HCT116 (cell line): ENCODE measurements at regions not wholly inside any gene's neighbourhood (a gene's known extent, or its start where the extent isn't known, plus 50 kb on each side); places are given as distances from the start of the nearest gene placed in this dataset.
A peak's percentile ranks its signal among the peaks of the same experiment; 100 is the strongest.

Source experiments
- ATAC-seq: fragments of 200-7000 bp; cut with Tn5 transposase; 2 replicates; pipeline ENCODE4 v1.9.1; 2020; ENCODE audit warnings: mild to moderate bottlenecking, moderate library complexity
- BruUV-seq: library from RNA; stranded (reverse); fragments of 400-500 nt; replicated peaks from 2 replicates; lab custom pipeline; 2021; lab: Mats Ljungman, UMichigan
- CTCF ChIA-PET: fragments of 300-600 bp; sonication (Branson Sonifier 250); formaldehyde crosslinking; loops from one replicate; lab custom pipeline; 2021; ENCODE audit warnings: antibody characterized with exemption; lab: Charles Lee
- POLR2A ChIA-PET: fragments of 300-600, 350-600 bp; sonication (Branson Sonifier 250); formaldehyde crosslinking; loops from one replicate; lab custom pipeline; 2021; ENCODE audit warnings: antibody characterized with exemption; lab: Charles Lee
- RAD21 ChIA-PET, 2 experiments: fragments of 300-600 bp; sonication (Branson Sonifier 250); formaldehyde crosslinking; loops; one replicate each; lab custom pipeline; 2023; ENCODE audit warnings: low total read pairs in 2 of 2; ENCODE audit not compliant: uncharacterized antibody in 2 of 2, unreplicated experiment in 2 of 2, low non-redundant PET in 1 of 2; lab: Charles Lee
- DNase-seq: peaks from one replicate; pipeline ENCODE4 v3.0.0-alpha.2; 2010; ENCODE audit warnings: low read depth, low spot score
- H2AFZ ChIP-seq: fragments of 200-600 bp; shearing (Covaris generic), sonication (generic); 2 replicates; pipeline ENCODE4 v1.6.1; 2017; ENCODE audit warnings: low read depth, mixed run types, mixed read lengths, antibody characterized with exemption, low read length; ENCODE audit not compliant: poor library complexity, severe bottlenecking
- H3K27ac ChIP-seq: 2 replicates; pipeline ENCODE4 v1.5.1; 2012; ENCODE audit warnings: low read depth, low read length
- H3K27me3 ChIP-seq: fragments of 200-600 bp; sonication (generic); 2 replicates; pipeline ENCODE4 v1.6.1; 2016; ENCODE audit warnings: mixed run types, low read length, mixed read lengths; ENCODE audit not compliant: insufficient read depth
- H3K36me3 ChIP-seq, 2 experiments: fragments of 200-500 bp in 1 of 2; fragments of 200-600 bp in 1 of 2; sonication (Bioruptor generic) in 1 of 2; sonication (generic) in 1 of 2; 2 replicates each; pipeline versions ENCODE4 v1.5.1 to v1.6.1; 2014 to 2016; ENCODE audit warnings: low read length in 2 of 2, inconsistent platforms in 1 of 2, mixed read lengths in 1 of 2, mixed run types in 1 of 2; ENCODE audit not compliant: insufficient read depth in 2 of 2, control insufficient read depth in 1 of 2
- H3K4me1 ChIP-seq, 2 experiments: fragments of 200-600 bp in 1 of 2; sonication (generic) in 1 of 2; 2 replicates each; pipeline versions ENCODE4 v1.5.1 to v1.6.1; 2012 to 2017; ENCODE audit warnings: low read length in 2 of 2, inconsistent platforms in 1 of 2, mild to moderate bottlenecking in 1 of 2, mixed read lengths in 1 of 2, mixed run types in 1 of 2, moderate library complexity in 1 of 2; ENCODE audit not compliant: insufficient read depth in 2 of 2, control insufficient read depth in 1 of 2
- H3K4me2 ChIP-seq: fragments of 200-600 bp; sonication (generic); 2 replicates; pipeline ENCODE4 v1.6.1; 2017; ENCODE audit warnings: mixed run types, low read length, mixed read lengths
- H3K4me3 ChIP-seq, 2 experiments: fragments of 200-600 bp in 1 of 2; sonication (generic) in 1 of 2; replicated peaks in 1 of 2; 2 replicates each; pipeline ENCODE4 v1.5.1; 2011 to 2016; ENCODE audit warnings: low read length in 2 of 2, control low read depth in 1 of 2, low read depth in 1 of 2, mild to moderate bottlenecking in 1 of 2, mixed read lengths in 1 of 2, mixed run types in 1 of 2
- H3K79me2 ChIP-seq: fragments of 200-600 bp; sonication (generic); 2 replicates; pipeline ENCODE4 v1.6.1; 2017; ENCODE audit warnings: mild to moderate bottlenecking, mixed run types, low read length, moderate library complexity, mixed read lengths; ENCODE audit not compliant: insufficient read depth
- H3K9ac ChIP-seq: fragments of 200-600 bp; sonication (generic); 2 replicates; pipeline ENCODE4 v1.6.1; 2016; ENCODE audit warnings: low read length, mixed read lengths
- H3K9me2 ChIP-seq: fragments of 200-600 bp; sonication (generic), shearing (Covaris generic); 2 replicates; pipeline ENCODE4 v1.6.1; 2017; ENCODE audit warnings: mixed run types, mild to moderate bottlenecking, moderate library complexity; ENCODE audit not compliant: insufficient read depth
- H3K9me3 ChIP-seq, 2 experiments: fragments of 200-500 bp in 1 of 2; fragments of 200-600 bp in 1 of 2; sonication (Bioruptor generic) in 1 of 2; sonication (generic) in 1 of 2; 2 replicates each; pipeline ENCODE4 v1.6.1; 2014 to 2017; ENCODE audit warnings: low read length in 2 of 2, mixed read lengths in 2 of 2, inconsistent platforms in 1 of 2, low read depth in 1 of 2, mild to moderate bottlenecking in 1 of 2, mixed run types in 1 of 2, moderate library complexity in 1 of 2; ENCODE audit not compliant: control insufficient read depth in 1 of 2, insufficient read depth in 1 of 2
- H4K20me1 ChIP-seq: fragments of 200-600 bp; sonication (generic), shearing (Covaris generic); 2 replicates; pipeline ENCODE4 v1.6.1; 2017; ENCODE audit warnings: mixed run types, mild to moderate bottlenecking, moderate library complexity; ENCODE audit not compliant: insufficient read depth
- CTCF ChIP-seq, 3 experiments: fragments of 200-600 bp in 1 of 3; sonication (generic) in 1 of 3; IDR thresholded peaks in 2 of 3; conservative IDR thresholded peaks in 1 of 3; 2 replicates each; pipeline ENCODE4 v1.5.1; 2012 to 2017; ENCODE audit warnings: low read depth in 2 of 3, low read length in 2 of 3, antibody characterized with exemption in 1 of 3, borderline replicate concordance in 1 of 3, control low read depth in 1 of 3, mild to moderate bottlenecking in 1 of 3, mixed read lengths in 1 of 3, mixed run types in 1 of 3, moderate library complexity in 1 of 3; ENCODE audit not compliant: insufficient read depth in 1 of 3
- ELF1 ChIP-seq: IDR thresholded peaks from 2 replicates; pipeline ENCODE4 v1.6.1; 2012; ENCODE audit warnings: low read depth, borderline replicate concordance
- EZH2phosphoT487 ChIP-seq: fragments of 200-600 bp; IDR thresholded peaks from 2 replicates; pipeline ENCODE4 v1.6.1; 2018; ENCODE audit warnings: antibody characterized with exemption, borderline replicate concordance
- FOSL1 ChIP-seq: IDR thresholded peaks from 2 replicates; pipeline ENCODE4 v1.6.1; 2012; ENCODE audit warnings: low read depth
- JUND ChIP-seq: IDR thresholded peaks from 2 replicates; pipeline ENCODE4 v1.6.1; 2012
- POLR2A ChIP-seq: IDR thresholded peaks from 2 replicates; pipeline ENCODE4 v1.7.0; 2011; ENCODE audit warnings: borderline replicate concordance; ENCODE audit not compliant: insufficient read depth, insufficient read length; ENCODE audit errors: extremely low read depth
- SP1 ChIP-seq: IDR thresholded peaks from 2 replicates; pipeline ENCODE4 v1.6.1; 2012; ENCODE audit warnings: low read depth
- TCF7L2 ChIP-seq: IDR thresholded peaks from 2 replicates; pipeline ENCODE4 v1.7.0; 2011; ENCODE audit warnings: borderline replicate concordance, inconsistent platforms; ENCODE audit not compliant: insufficient read depth, insufficient read length; ENCODE audit errors: extremely low read depth
- YY1 ChIP-seq: IDR thresholded peaks from 2 replicates; pipeline ENCODE4 v1.6.1; 2011; ENCODE audit warnings: low read length, low read depth, moderate library complexity, mild to moderate bottlenecking; ENCODE audit not compliant: insufficient replicate concordance; ENCODE audit errors: extremely low read depth
- ZBTB33 ChIP-seq: IDR thresholded peaks from 2 replicates; pipeline ENCODE4 v1.6.1; 2011; ENCODE audit warnings: mild to moderate bottlenecking, low read length, moderate library complexity; ENCODE audit not compliant: insufficient replicate concordance; ENCODE audit errors: extremely low read depth
- ZNF274 ChIP-seq: fragments of 200-500 bp; sonication (Bioruptor generic); IDR thresholded peaks from 2 replicates; pipeline ENCODE4 v1.6.1; 2014; ENCODE audit warnings: mild to moderate bottlenecking, low read depth, low read length, inconsistent platforms
- intact Hi-C: fragments of 100-400 bp; cut with micrococcal nuclease; formaldehyde crosslinking; loops from 2 replicates; pipeline ENCODE4 v1.10.0; 2022
- TF ChIP-seq, protein P1 (sequence below): IDR thresholded peaks from 2 replicates; pipeline ENCODE4 v1.6.1; 2012
- TF ChIP-seq, protein P2 (sequence below): IDR thresholded peaks from 2 replicates; pipeline ENCODE4 v1.6.1; 2012; ENCODE audit warnings: low read depth

- H3K27ac ChIP-seq: no peak overlapping the region
- RAD21 ChIA-PET: no interaction called here
- no peaks in the 10 kb centered on the region for H4K20me1 ChIP-seq
- peaks cover 0 to 4% of the 10 kb centered on the region in 2 experiments; a peak in 2 of 4 replicates for H3K4me1 ChIP-seq
- H2AFZ ChIP-seq: no peak overlapping the region
- DNase-seq (no peak), ATAC-seq (peak; percentile 79)
- intact Hi-C loops: loop anchor here (10.0 kb wide), 2 partner anchors 459 to 689 kb away; no protein-coding TSS in a partner anchor
- no peak overlapping the region for H3K4me3 ChIP-seq
- CTCF ChIA-PET: interaction anchor here (0.6 to 1.9 kb wide), 5 partner anchors 489 to 1016 kb away, joined by 3 to 9 read pairs (median 4); no protein-coding TSS in a partner anchor
- no peak overlapping the region for H3K9ac ChIP-seq
- H3K4me2 ChIP-seq: no peak overlapping the region
- no peaks in the 10 kb centered on the region for H3K79me2 ChIP-seq
- no peaks in the 10 kb centered on the region for H3K9me2 ChIP-seq
- POLR2A ChIA-PET: no interaction called here
- H3K36me3 ChIP-seq: no peaks in the 10 kb centered on the region
- TF ChIP-seq TCF7L2 (no peak), ZNF274 (no peak), JUND (no peak), ZBTB33 (no peak), SP1 (no peak), YY1 (no peak), CTCF (IDR thresholded peaks at IDR 0.05 in 2 of 3, conservative IDR thresholded peaks at IDR 0.05 in 1 of 3; ENCODE audit: borderline replicate concordance in 1 of 3, insufficient read depth in 1 of 3, low read depth in 2 of 3, low read length in 2 of 3) (no peak), ELF1 (no peak), EZH2phosphoT487 (no peak), FOSL1 (no peak), POLR2A (no peak)
- TF ChIP-seq, protein P1, sequence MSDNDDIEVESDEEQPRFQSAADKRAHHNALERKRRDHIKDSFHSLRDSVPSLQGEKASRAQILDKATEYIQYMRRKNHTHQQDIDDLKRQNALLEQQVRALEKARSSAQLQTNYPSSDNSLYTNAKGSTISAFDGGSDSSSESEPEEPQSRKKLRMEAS: no peak
- TF ChIP-seq, protein P2, sequence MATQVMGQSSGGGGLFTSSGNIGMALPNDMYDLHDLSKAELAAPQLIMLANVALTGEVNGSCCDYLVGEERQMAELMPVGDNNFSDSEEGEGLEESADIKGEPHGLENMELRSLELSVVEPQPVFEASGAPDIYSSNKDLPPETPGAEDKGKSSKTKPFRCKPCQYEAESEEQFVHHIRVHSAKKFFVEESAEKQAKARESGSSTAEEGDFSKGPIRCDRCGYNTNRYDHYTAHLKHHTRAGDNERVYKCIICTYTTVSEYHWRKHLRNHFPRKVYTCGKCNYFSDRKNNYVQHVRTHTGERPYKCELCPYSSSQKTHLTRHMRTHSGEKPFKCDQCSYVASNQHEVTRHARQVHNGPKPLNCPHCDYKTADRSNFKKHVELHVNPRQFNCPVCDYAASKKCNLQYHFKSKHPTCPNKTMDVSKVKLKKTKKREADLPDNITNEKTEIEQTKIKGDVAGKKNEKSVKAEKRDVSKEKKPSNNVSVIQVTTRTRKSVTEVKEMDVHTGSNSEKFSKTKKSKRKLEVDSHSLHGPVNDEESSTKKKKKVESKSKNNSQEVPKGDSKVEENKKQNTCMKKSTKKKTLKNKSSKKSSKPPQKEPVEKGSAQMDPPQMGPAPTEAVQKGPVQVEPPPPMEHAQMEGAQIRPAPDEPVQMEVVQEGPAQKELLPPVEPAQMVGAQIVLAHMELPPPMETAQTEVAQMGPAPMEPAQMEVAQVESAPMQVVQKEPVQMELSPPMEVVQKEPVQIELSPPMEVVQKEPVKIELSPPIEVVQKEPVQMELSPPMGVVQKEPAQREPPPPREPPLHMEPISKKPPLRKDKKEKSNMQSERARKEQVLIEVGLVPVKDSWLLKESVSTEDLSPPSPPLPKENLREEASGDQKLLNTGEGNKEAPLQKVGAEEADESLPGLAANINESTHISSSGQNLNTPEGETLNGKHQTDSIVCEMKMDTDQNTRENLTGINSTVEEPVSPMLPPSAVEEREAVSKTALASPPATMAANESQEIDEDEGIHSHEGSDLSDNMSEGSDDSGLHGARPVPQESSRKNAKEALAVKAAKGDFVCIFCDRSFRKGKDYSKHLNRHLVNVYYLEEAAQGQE: no peak
- no peaks in the 10 kb centered on the region for H3K9me3 ChIP-seq
- no peaks in the 10 kb centered on the region for H3K27me3 ChIP-seq
- no TSS peak for BruUV-seq
These were observed 69.2 kb upstream of the HNRNPA3 start for GRCh38 chr2:177143444-177143843.
